ENCODE measurements at regions not wholly inside any gene's neighbourhood (a gene's known extent, or its start where the extent isn't known, plus 50 kb on each side); places are given as distances from the start of the nearest gene placed in this dataset.
"Not testable (repeated sequence)": the region's sequence is repeated elsewhere in the genome, so short reads cannot be mapped to it uniquely, and the experiment has no call there.

- DNase-seq (ENCODE audit: low spot score): no peak
These were observed 121.1 kb downstream of the ZNF621 start for GRCh38 chr3:40645883-40646282.

- DNase-seq (ENCODE audit: low spot score): no peak
These were observed 124.6 kb downstream of the ZNF621 start for GRCh38 chr3:40649346-40649745.

GRCh38 chr3:40652072-40652471, 127.3 kb downstream of the ZNF621 start:
- no peak for DNase-seq (ENCODE audit: low spot score)

- no peak for DNase-seq (ENCODE audit: low spot score)
These were observed 128.2 kb downstream of the ZNF621 start for GRCh38 chr3:40653001-40653400.

- DNase-seq (ENCODE audit: low spot score): no peak
These were observed 129.1 kb downstream of the ZNF621 start for GRCh38 chr3:40653878-40654277.

GRCh38 chr3:40655551-40655950, 130.8 kb downstream of the ZNF621 start:
- DNase-seq (ENCODE audit: low spot score): no peak

- DNase-seq (ENCODE audit: low spot score): no peak
These were observed 132.9 kb downstream of the ZNF621 start for GRCh38 chr3:40657623-40658022.

GRCh38 chr3:40658305-40658704, 133.5 kb downstream of the ZNF621 start:
- no peak for DNase-seq (ENCODE audit: low spot score)

GRCh38 chr3:40660554-40660953, 135.8 kb downstream of the ZNF621 start:
- no peak for DNase-seq (ENCODE audit: low spot score)

GRCh38 chr3:40661284-40661683, 136.5 kb downstream of the ZNF621 start:
- DNase-seq (ENCODE audit: low spot score): no peak

GRCh38 chr3:40663280-40663679, 138.5 kb downstream of the ZNF621 start:
- DNase-seq (ENCODE audit: low spot score): no peak

GRCh38 chr3:40669176-40669575, 144.4 kb downstream of the ZNF621 start:
- no peak for DNase-seq (ENCODE audit: low spot score)

- no peak for DNase-seq (ENCODE audit: low spot score)
These were observed 148.1 kb downstream of the ZNF621 start for GRCh38 chr3:40672861-40673260.

- no peak for DNase-seq (ENCODE audit: low spot score)
These were observed 152.6 kb downstream of the ZNF621 start for GRCh38 chr3:40677321-40677720.

GRCh38 chr3:40677749-40678148, 153.0 kb downstream of the ZNF621 start:
- no peak for DNase-seq (ENCODE audit: low spot score)

GRCh38 chr3:40679290-40679689, 154.5 kb downstream of the ZNF621 start:
- no peak for DNase-seq (ENCODE audit: low spot score)

- DNase-seq (ENCODE audit: low spot score): no peak
These were observed 156.2 kb downstream of the ZNF621 start for GRCh38 chr3:40680685-40681657.

- DNase-seq (ENCODE audit: low spot score): no peak
These were observed 156.9 kb downstream of the ZNF621 start for GRCh38 chr3:40681658-40682055.

- DNase-seq (ENCODE audit: low spot score): no peak
These were observed 165.1 kb downstream of the ZNF621 start for GRCh38 chr3:40689837-40690236.

- no peak for DNase-seq (ENCODE audit: low spot score)
These were observed 166.1 kb downstream of the ZNF621 start for GRCh38 chr3:40690749-40691451.

- no peak for DNase-seq (ENCODE audit: low spot score)
These were observed 166.7 kb downstream of the ZNF621 start for GRCh38 chr3:40691452-40691861.

GRCh38 chr3:40695848-40696247, 171.1 kb downstream of the ZNF621 start:
- DNase-seq (ENCODE audit: low spot score): no peak

- DNase-seq (ENCODE audit: low spot score): not testable (repeated sequence)
These were observed 173.9 kb downstream of the ZNF621 start for GRCh38 chr3:40698611-40699010.
